RKO (cell line): ENCODE measurements at regions not wholly inside any gene's neighbourhood (a gene's known extent, or its start where the extent isn't known, plus 50 kb on each side); places are given as distances from the start of the nearest gene placed in this dataset.

Experiments
- DNase-seq: peaks from one replicate; pipeline ENCODE4 v3.0.0-alpha.2; 2016; ENCODE audit warnings: low spot score

- no peak for DNase-seq
These were observed 120.6 kb downstream of the CD47 start for GRCh38 chr3:107969994-107970819.

GRCh38 chr3:107969525-107969924, 121.3 kb downstream of the CD47 start:
- DNase-seq: no peak

GRCh38 chr3:107966276-107966675, 124.6 kb downstream of the CD47 start:
- DNase-seq: no peak

- no peak for DNase-seq
These were observed 125.6 kb downstream of the CD47 start for GRCh38 chr3:107965136-107965655.

GRCh38 chr3:107963581-107963980, 127.2 kb downstream of the CD47 start:
- DNase-seq: no peak

- DNase-seq: no peak
These were observed 127.9 kb downstream of the CD47 start for GRCh38 chr3:107962946-107963345.

GRCh38 chr3:107962037-107962436, 128.8 kb downstream of the CD47 start:
- DNase-seq: no peak

- DNase-seq: no peak
These were observed 131.2 kb downstream of the CD47 start for GRCh38 chr3:107959550-107960154.

- no peak for DNase-seq
These were observed 132.7 kb downstream of the CD47 start for GRCh38 chr3:107958146-107958545.

DNA sequence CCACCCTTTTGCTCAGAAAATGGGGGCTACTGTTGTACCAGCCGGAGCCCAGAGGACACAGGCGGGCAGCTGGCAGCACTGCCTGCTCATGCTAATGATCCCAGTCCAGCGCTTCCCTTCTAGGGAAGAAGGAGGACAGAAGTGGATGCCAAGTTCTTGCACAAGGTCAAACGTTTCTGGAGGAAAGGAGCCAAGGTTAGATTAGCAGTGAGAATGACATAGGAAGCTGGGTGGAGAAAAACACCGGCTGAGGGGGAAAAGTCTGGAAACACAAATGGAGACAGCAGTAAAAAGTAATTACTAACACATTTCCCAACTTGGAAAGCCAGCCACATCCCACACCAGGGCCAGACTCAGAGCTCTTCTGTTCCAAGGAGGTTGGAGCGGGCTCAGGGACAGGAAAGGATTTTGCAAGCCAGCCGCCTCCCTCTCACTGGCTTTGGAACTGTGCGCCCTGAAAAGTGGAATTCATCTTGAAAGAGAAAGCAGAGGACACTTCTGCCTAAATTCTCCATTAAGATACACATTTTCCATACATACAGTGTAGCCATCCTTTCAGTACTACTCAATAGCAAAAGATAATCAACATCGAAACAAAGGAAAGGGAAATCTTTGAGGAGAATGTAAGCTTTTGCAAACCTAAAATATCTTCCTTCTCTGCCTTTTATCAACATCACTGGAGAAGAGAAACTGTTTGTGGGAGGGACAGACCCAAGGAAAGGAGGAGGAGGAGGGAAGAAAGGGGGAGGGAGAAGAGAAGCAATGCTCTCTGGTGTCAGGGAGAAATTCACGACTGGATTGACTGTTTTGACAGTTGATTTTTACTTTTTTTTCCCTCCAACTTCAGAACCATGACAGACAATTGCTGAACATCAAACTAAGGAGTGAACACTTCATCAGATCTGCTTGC, 133.6 kb downstream of the CD47 start:
- no peak for DNase-seq

GRCh38 chr3:107954845-107955244, 136.0 kb downstream of the CD47 start:
- DNase-seq: no peak

- DNase-seq: no peak
These were observed 137.1 kb downstream of the CD47 start for GRCh38 chr3:107953722-107954121.

- no peak for DNase-seq
These were observed 139.7 kb downstream of the CD47 start for GRCh38 chr3:107951126-107951525.

GRCh38 chr3:107950417-107950816, 140.4 kb downstream of the CD47 start:
- no peak for DNase-seq

DNA sequence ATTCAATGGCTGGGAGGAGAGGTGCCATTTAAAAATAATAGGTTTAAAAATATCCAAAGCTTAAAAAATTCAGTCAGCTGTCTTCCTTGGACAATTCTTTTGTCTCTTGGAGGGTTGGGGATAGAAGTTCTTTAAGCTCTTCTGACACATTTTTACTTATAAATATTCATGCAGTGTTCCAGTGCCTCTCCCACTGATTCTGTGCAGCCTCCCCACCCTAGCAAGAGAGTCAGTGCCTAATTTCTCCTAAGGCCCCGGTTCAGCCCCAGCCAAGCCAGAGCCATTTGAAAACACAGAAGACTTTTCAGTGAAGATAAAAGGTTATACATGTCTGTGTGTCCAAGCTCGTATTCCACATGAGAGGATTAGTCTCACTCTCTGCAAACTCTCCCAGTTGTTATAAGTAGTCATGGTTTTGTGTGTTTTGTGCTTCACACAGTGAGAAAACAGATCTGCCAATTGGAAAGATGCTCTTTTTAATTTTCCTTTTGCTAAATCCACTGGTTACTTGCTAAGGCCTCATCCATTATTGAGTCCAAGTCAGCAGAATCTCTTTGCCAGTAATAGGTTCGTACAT, 141.3 kb downstream of the CD47 start:
- DNase-seq: no peak

DNA sequence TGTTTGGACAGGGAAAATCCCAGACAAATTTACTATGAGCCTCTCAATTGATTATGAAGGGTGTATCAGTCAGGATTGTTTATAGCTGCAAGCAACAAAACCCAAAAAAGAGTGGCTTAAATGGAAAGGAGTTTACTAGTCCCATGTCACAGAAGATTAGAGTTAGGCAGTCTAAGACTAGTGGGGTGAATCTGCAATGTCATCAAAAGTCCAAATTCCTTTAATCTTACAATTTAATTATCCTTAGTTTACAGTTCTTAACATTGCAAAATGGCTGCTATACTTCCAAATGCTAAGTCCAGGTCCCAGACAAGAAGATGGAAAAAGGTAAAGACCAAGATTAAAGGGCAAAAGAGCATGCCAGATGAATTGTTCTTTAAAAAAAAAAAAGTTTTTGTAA, 143.6 kb downstream of the CD47 start:
- no peak for DNase-seq

- DNase-seq: no peak
These were observed 144.1 kb downstream of the CD47 start for GRCh38 chr3:107946700-107947099.

DNA sequence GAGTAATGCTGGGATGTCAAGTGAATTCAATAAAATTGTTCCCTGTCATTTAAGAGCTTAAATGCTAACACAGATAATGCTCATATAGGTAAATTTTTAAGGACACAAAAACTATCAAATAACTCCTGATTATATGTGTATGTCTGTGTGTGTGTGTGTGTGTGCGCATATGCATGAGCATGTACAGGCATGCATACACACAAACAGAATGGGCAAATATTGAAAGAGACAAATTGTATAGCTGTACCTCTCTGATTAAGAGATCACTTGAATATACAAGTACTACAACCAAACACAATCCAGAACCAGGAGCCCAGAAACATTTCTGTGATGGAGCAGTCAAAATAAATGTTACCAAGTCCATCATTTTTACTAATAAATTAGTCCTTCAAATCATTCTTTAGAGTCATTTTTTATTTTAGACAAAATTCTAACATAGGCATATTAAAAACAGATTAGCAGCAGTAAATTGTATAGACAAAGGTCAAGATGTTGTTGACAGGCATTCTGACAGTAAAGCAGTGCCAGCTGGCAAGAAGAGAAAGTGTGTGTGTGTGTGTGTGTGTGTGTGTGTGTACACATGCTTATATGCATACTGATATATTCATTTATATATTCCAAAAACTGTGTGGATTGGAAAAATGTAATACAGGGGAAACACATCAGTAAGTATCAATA, 145.3 kb downstream of the CD47 start:
- DNase-seq: no peak

DNA sequence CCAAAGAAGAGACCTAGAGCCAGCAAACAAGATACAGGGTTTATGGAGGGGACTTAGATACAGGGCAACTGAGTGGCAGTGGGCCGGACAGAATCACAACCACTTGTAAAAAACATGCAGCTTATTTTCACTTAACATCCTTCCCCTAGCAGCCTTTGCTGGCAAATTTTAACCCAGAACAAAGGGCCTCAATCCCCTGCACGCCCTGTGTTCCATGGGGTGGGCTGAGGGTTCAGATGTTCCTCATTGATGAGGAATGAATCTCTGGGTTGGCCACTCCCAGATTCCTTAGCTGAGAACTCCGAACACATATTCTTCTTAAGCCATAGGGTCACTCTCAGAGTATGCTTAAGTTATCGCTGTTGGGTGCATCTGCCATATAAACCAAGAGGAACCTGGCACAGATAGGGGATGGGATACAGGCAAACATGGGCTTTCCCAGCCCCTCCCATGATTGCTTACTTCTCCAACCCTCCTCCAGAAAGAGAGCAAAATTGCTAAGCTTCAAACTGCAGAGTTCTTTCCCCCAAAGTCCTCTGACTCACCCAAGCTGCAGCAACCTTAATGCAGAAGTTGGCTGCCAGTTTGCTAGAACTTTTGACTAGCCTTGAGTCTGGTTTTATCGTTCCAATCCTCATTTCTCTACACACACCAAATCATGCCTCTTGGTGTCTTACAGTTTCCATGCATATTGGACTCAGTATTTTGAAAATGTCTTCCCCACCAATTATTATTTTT, 146.9 kb downstream of the CD47 start:
- no peak for DNase-seq

- DNase-seq: no peak
These were observed 147.7 kb downstream of the CD47 start for GRCh38 chr3:107942951-107943749.
